GM18870 (cell line): ENCODE measurements at regions not wholly inside any gene's neighbourhood (a gene's known extent, or its start where the extent isn't known, plus 50 kb on each side); places are given as distances from the start of the nearest gene placed in this dataset.
"Not testable (repeated sequence)": the region's sequence is repeated elsewhere in the genome, so short reads cannot be mapped to it uniquely, and the experiment has no call there.

ENCODE experiments used
- ATAC-seq: cut with Tn5 transposase; IDR thresholded peaks from one replicate; pipeline ENCODE4 v1.9.1; 2021; ENCODE audit warnings: moderate library complexity; ENCODE audit not compliant: unreplicated experiment

DNA sequence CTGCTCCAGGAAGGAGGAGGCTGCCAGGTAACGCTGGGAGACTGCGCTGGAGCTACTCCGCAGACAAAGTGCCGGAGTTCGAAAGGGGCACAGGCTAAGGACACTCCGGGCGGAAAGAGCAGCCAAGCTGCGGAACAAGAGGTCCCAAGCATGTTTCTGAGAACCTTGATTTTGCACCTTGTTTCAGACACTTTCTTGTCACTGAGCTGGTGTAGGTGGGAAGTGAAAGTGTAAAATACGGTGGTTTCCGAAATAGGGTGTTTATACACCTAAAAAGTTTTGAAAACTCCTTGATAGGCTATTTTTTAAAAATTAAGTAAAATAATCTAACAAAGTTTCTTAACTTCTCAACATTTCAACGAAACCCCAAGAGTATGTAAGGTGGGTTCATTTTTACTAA lies 278.2 kb downstream of the ANAPC1 start:
- ATAC-seq, result not testable (repeated sequence)

DNA sequence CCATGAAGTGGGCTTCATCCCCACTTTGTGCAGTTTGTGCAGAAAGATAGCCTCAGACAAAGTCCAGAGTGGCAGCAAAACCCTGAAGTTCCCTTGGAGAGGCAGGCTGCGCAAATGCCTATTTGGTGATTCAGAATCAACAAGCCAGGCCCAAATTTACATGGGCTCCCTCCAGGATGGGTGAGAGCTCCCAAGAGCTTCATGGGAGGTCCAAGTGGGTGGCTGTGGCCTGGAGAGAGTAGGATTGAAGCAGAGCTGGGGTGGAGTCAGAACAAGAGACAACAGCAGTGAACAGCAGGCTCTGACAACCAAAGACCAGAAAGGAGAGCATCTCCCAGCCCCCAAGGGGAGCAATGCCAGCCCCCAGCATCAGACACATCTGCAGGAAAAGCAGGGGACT lies 277.4 kb downstream of the ANAPC1 start:
- ATAC-seq, result not testable (repeated sequence)

DNA sequence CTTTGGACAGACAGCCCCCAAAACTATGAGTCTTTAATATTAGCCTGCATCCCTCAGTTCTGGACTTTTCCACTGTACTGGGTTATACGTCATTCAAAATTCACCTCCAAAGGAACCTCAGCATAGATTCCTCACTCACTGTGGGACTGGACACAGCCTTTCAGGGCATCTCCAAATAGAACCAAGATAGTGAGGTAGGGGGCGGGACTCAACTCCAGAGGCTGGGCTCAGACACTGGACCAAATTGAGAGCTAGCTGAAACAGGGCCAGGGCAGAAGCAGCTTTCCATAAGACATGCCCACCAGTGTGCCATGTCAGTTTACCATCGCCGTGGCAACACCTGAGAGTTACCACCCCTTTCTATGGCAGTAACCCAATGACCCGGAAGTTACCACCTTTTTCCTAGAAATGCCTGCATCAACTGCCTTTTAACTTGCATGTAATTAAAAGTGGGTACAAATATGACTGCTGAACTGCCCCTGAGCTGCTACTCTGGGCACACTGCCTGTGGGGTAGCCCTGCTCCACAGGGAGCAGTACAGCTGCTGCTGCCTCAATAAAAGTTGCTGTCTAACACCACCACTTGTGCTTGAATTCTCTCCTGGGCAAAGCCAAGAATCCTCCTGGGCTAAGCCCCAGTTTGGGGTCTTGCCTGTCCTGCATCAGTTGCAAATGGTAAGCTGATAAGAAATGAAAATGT lies 274.7 kb downstream of the ANAPC1 start:
- ATAC-seq, result not testable (repeated sequence)

DNA sequence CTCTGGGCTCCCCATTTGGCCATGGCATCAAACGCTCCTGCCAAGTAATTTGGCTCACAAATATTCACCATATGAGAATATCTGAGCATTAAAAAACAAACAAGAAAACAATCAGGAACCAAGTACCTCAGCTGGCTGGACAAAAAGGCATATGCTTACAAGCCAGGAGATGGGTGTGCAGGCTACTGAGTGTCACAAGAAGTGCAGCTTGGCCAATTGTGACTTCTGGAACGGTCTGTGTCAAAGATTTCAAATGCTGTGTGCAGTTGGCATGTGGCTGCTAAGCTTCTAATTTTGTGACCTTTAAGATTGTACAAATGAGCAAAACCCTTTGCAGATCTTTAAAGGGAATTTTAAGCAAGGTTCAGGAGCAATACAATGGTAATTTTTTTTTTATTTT lies 274.0 kb downstream of the ANAPC1 start:
- not testable (repeated sequence) for ATAC-seq

DNA sequence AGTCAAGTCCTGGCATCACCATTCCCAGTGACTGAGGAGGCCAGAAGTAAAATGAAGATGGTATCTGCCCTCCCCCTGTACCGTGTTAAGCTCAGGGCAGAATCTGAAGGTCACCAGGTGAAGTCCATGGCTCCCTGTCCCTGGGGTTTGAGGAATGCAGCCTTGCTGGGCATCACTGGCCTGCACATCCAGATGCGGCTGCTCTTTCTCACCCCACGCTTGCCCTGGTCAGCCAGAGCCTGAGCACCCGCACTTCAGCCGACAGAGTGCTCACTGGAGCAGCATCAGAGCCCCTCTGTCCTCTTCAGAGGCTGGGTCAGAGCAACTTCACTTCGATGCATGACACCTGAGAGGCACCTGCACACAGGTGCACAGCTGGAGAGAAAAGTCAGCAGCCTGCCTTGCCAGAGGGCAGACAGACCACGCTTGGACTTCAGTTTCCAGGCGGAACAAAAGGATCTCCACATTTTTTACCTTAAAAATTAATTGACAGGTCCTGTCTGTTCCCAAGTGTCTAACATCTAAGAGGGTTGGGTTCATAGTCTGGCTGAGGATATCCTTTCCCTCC lies 267.3 kb downstream of the ANAPC1 start:
- ATAC-seq, result no peak

DNA sequence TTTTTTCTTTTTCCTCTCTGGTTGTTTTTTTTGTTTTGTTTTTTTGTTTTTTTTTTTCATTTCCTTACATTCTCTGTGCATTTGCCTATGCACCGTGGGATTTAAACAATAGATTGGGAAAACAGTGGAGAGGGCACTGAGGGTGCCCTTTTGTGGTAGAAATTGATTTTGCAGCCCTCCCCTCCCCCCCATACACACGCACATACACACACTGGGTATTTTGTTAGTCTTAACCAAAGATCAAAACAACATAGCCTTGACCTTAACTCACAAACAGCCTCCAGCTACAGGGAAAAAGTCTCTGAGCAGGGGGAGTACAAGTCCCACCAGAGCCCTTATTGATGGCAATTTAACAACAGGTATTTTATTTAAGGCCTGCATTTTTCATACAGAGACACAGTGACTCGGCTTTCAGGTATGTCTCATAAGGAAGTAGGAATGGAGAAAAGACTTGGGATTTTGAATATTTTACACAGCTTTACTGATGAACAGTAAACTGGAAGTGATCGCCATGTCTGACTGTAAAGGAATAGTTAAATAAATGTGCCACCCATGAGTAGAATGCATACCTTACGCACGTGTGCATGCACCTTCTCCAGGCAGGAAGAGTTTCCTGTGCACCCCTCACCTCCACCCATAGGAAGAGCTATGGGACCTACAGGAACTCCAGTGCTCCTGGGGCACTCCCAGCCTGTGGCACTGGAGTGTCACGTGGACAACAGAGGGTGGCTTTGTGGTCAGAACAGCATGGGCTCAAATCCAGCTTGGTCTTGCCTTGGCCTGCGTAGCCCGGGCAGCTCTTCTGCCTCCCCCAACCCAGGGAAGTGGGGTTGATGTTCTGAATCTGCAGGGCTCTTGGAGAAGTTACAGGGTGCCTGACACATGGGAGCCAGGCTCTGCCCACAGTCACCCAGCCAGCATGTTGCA lies 266.4 kb downstream of the ANAPC1 start:
- no peak for ATAC-seq

DNA sequence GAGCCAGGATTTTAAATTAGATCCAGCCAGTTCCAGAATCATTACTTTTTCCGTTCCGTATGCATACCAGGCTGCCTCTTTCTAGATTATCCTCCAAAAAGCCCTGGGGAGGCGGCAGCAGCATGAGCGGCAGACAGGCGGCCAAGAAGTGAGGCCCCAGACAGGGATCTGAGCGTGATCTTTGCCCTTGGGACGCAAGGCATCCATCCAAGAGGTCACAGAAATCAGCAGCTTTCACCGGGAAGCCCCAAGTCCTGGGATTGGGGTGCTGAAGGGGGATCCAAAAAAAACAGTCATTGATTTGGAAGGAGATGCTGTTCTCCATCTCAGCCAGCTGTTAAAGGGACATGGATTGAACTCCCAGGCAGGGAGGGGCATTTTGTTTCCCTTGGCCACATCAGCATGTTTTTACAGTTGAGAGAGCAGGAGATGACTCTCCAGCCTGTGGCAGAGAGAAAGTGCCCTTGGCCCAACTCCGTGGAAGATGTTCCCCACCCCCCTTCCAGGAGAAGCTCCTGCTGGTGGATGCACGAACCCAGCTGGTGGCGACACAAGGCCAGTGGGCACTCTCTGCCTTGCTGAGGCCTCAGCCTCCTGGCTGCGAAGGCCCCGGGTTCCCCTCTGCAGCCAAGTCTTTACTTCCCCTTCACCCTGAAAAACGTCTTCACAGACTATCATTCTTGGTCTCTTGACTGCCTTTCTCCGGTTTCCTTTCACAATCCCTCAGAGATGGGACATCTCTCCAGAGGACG lies 265.6 kb downstream of the ANAPC1 start:
- no peak for ATAC-seq

DNA sequence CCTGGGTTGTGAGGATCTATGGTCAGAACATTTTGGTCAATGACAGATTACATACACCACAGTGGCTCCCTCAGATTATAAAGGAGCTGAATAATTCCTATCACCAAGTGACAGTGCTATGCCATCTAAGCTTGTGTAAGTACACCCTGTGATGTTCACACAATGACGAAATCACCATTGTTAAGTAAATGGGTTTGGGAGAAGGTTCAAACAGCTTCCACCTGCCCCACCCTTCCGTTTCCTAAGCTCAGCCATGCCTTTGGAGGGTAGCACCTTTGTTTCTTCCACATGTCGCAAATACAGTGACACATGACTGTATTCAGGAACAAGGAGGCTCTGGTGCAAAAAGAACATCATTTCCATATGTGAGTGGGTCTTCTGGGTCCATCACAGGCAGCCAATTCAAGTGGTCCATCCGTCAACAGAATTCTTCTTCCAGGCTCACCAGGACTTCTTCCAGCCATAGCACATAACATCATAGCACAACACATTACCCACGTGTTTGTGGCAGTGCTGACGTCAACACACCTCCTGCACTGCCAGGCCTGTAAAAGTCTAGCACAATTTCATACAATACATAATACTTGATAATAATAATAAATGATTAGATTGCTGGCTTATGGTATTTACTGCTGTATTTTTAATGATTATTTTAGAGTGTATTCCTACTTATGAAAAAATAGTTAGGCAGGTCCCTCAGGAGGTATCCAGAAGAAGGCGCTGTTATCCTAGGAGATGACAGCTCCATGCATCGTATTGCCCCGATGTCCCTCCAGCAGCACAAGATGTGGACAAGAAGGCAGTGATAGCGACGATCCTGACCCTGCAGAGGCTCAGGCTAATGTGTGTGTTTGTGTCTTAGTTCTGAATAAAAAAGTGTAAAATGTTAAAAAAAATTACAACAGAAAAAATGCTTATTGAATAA lies 264.8 kb downstream of the ANAPC1 start:
- no peak for ATAC-seq

DNA sequence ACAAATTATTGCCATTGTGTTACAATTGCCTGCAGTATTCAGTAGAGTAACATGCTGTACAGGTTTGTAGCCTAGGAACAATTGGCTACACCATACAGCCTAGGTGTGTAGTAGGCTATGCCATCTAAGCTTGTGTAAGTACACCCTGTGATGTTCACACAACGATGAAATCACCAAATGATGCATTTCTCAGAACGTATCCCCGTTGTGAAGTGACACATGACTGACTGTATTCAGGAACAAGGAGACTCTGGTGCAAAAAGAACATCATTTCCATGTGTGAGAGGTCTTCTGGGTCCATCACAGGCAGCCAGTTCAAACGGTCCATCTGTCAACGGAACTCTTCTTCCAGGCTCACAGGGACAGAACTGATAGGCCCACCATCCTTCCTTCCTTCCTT lies 263.7 kb downstream of the ANAPC1 start:
- ATAC-seq, result no peak

DNA sequence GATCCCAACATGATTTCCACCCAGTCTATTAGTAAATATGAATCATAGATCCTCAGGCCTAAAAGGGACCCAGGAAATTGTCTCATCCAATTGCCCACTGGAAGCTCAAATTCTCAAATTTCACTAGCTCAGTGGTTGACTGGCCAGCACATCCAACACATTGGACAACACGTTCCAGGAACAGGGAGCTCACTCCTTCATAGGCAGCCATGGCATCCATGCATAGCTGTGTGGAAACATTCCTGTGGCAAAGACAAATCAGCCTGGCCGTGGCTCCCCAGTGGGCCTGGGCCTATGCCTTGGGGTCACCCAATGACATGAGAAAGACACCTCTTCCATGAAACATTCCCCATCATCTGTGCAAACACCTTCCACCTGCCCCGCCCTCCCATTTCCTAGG lies 261.1 kb downstream of the ANAPC1 start:
- no peak for ATAC-seq

DNA sequence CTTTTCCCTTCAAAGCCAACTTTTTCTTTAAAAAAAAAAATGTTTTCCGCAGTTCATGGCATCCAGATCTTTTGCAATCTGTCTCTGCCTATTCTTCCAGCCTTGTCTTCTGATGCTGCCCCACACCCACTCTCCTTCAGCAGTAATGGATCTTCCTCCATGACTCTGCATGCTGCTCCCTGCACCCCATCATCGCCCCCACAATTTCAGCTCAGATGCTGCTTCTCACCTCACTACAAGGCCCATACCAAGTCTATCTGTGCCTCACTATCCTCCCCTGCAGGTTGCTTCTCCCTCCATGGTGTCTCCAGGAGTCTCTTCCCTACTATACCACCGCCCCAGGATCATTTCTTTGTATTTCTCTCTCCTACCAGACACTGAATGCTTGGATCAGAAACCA lies 260.6 kb downstream of the ANAPC1 start:
- no peak for ATAC-seq

DNA sequence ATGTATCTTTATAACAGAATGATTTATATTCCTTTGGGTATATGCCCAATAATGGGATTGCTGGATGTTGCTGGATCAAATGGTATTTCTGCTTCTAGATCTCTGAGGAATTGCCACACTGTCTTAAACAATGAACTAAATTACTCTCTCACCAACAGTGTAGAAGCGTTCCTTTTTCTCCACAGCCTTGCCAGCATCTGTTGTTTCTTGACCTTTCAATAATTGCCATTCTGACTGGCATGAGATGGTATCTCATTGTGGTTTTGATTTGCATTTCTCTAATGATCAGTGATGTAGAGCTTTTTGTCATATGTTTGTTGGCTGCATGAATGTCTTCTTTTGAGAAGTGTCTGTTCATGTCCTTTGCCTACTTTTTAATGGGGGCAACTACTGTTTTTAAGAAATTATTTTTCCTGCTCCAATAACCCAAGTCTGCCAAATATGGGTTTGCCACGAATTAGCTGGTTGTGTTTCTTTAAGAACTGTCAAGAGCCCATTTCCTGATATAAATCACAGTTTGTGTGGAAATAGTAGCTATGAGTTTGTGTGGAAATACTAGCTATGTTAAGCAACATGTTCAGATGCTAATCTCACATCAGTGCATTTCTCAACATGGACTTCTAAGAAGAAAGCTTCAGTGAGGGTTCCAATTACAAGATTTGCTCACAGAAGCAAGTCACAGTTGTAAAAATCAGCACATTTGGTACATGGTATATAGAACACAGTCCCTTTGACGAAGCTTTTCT lies 259.4 kb downstream of the ANAPC1 start:
- ATAC-seq, result no peak

DNA sequence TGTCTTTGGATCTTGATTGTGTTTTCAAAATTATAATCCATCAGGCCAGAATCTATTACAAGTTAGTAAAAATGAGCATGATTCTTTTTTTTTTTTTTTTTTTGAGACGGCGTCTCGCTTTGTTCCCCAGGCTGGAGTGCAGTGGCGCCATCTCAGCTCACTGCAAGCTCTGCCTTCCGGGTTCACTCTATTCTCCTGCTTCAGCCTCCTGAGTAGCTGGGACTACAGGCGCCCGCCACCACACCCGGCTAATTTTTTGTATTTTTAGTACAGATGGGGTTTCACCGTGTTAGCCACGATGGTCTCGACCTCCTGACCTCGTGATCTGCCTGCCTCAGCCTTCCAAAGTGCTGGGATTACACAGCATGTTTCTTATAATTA lies 258.8 kb downstream of the ANAPC1 start:
- ATAC-seq, result not testable (repeated sequence)

DNA sequence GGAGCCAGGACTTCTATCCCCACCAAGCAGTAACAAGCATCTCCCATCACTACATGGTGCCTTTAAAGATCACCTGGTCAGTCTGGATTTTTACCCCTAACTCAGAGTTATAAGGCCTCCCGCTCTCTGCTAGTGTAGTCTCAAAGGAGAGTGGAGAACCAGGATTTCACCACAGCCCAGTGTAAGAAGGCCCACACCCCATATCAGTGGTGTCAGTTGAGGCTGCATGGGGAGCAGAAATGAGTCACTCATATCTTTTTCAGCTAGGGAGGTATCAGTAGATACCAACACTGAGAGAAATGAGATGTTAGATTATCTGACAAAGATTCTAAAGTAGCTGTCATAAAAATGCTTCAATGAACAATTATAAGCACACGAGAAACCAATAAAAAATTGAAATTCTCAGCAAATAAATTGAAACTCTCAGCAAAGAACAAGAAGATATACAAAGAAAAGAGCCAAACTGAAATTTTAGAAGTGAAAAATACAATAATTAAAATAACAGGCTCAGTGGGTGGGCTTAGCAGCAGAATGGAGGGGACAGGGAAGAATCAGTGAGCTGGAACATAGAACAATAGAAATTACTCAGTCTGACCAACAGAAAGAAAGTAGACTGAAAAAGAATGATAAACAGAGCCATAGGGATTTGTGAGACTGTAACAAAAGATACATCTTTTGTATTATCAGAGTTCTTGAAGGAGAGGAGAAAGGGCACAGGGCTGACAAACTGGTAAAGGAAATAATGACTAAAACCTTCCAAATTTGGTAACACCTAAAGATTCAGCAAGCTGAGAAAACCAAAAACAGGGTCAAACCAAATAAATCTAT lies 257.7 kb downstream of the ANAPC1 start:
- no peak for ATAC-seq

DNA sequence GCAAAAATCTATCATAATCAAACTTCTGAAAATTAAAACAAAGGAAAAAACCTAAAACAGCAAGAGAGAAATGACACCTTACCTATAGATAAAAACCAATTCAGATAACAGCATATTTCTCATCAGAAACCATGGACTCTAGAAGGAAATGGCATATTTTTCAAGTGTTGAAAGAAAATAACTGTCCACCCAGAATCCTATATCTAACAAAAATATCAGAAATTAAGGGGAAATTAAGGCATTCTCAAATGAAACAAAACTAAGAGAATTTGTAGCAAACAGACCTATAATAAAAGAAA lies 257.2 kb downstream of the ANAPC1 start:
- ATAC-seq, result no peak

DNA sequence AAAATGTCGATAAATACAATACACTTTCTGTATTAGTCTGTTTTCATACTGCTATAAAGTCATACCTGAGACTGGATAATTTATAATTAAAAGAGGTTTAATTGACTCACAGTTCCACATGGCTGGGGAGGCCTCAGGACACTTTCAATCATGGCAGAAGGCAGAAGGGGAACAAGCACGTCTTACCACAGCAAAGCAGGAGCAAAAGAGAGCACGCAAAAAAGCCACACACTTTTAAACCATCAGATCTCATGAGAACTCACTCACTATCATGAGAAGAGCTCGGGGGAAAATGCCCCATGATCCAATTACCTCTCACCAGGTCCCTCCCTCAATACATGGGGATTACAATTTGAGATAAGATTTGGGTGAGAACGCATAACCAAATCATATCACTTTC lies 256.7 kb downstream of the ANAPC1 start:
- no peak for ATAC-seq

DNA sequence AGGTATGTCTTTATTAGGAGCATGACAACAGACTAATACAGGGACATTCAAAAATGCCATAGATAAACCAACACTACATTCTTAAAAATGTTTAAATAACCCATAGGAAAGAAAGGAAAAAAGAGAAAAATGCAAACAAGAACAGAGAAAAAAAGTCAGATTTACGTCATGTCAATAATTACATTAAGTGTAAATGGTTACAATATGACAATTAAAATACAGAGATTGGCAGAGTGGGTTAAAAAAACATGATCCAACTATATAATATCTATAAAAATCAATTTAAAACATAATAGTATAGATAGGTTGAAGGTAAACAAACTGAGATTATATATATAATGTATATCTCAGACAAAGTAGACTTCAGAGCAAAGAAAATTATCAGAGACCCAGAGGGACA lies 255.8 kb downstream of the ANAPC1 start:
- no peak for ATAC-seq

DNA sequence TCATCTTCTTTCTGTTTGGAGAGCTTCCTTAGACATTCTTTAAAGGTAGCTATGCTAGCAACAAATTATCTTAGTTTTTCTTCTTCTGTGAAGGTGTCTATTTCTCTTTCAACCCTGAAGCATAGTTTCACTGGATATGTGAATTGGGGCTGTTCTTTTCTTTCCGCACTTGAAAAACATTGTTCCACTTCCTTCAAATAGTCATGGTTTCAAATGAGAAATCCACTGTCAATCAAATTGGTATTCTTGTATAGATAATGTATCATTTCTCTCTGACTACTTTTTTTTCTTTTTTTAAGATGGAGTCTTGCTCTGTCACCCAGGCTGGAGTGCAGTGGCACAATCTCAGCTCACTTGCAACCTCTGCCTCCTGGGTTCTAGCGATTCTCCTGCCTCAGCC lies 254.0 kb downstream of the ANAPC1 start:
- ATAC-seq, result no peak

DNA sequence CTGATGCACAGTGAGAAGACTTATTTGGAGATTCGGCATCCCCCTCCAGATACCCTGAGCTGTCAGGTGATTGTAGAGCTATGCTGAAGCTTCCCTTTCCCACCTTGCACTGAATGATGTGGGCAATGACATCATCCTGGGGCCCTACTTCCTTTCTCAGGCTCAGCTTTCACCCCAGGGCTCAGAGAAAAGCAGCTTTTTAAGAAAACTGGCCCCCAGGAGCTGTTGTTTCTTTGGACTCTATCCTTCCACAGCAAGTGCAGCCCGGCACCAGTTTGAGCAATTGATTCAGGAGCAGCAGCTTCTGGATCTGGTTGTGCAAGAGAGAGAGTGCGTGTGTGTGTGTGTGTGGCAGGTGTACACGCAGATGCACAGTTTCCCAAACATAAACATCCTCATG lies 251.3 kb downstream of the ANAPC1 start:
- ATAC-seq, result no peak
